Mucosa of rectum (tissue), 2 donors: ENCODE measurements at regions not wholly inside any gene's neighbourhood (a gene's known extent, or its start where the extent isn't known, plus 50 kb on each side); places are given as distances from the start of the nearest gene placed in this dataset.

Experiments used
- H3K27ac ChIP-seq, 2 donors: one replicate each; pipeline ENCODE4 v1.7.0; 2013; ENCODE audit warnings: inconsistent platforms in 2 of 2, low read depth in 2 of 2, low read length in 2 of 2
- H3K27me3 ChIP-seq, 2 donors: one replicate each; pipeline ENCODE4 v1.7.0; 2013; ENCODE audit warnings: low read length in 2 of 2; ENCODE audit not compliant: control insufficient read depth in 2 of 2, insufficient read depth in 2 of 2
- H3K36me3 ChIP-seq, 2 donors: one replicate each; pipeline ENCODE4 v1.7.0; 2013; ENCODE audit warnings: low read length in 2 of 2; ENCODE audit not compliant: control insufficient read depth in 2 of 2, insufficient read depth in 2 of 2
- H3K4me1 ChIP-seq, 2 donors: one replicate each; pipeline ENCODE4 v1.7.0; 2013; ENCODE audit warnings: low read length in 2 of 2, mild to moderate bottlenecking in 1 of 2; ENCODE audit not compliant: control insufficient read depth in 2 of 2, insufficient read depth in 2 of 2
- H3K4me3 ChIP-seq, 2 donors: one replicate each; pipeline ENCODE4 v1.7.0; 2013; ENCODE audit warnings: low read length in 2 of 2
- H3K9ac ChIP-seq, 2 donors: one replicate each; pipeline ENCODE4 v1.7.0; 2013; ENCODE audit warnings: low read length in 2 of 2, low read depth in 1 of 2, mild to moderate bottlenecking in 1 of 2
- H3K9me3 ChIP-seq, 2 donors: one replicate each; pipeline ENCODE4 v1.7.0; 2013; ENCODE audit warnings: low read length in 2 of 2; ENCODE audit not compliant: control insufficient read depth in 2 of 2
- donor health status: healthy.
- donor health status: Normal muscosa, but diverticular disease.

- Histone ChIP-seq H3K27me3 (no peaks in the 10 kb centered on the region), H3K4me3 (no peak overlapping the region), H3K27ac (no peak overlapping the region), H3K9ac (no peak overlapping the region), H3K9me3 (no peaks in the 10 kb centered on the region), H3K4me1 (no peaks in the 10 kb centered on the region), H3K36me3 (no peaks in the 10 kb centered on the region)
Observed at GRCh38 chr3:137463131-137463530, 301.0 kb upstream of the SOX14 start.

- Histone ChIP-seq H3K27me3 (no peaks in the 10 kb centered on the region), H3K4me1 (no peaks in the 10 kb centered on the region), H3K4me3 (no peak overlapping the region), H3K27ac (no peak overlapping the region), H3K9me3 (no peaks in the 10 kb centered on the region), H3K36me3 (no peaks in the 10 kb centered on the region), H3K9ac (no peak overlapping the region)
Observed at GRCh38 chr3:137464341-137464740, 299.8 kb upstream of the SOX14 start.

- Histone ChIP-seq H3K4me3 (no peak overlapping the region), H3K27ac (no peak overlapping the region), H3K4me1 (no peaks in the 10 kb centered on the region), H3K27me3 (no peaks in the 10 kb centered on the region), H3K9me3 (no peaks in the 10 kb centered on the region), H3K36me3 (no peaks in the 10 kb centered on the region), H3K9ac (no peak overlapping the region)
Observed at GRCh38 chr3:137468446-137468845, 295.7 kb upstream of the SOX14 start.

DNA sequence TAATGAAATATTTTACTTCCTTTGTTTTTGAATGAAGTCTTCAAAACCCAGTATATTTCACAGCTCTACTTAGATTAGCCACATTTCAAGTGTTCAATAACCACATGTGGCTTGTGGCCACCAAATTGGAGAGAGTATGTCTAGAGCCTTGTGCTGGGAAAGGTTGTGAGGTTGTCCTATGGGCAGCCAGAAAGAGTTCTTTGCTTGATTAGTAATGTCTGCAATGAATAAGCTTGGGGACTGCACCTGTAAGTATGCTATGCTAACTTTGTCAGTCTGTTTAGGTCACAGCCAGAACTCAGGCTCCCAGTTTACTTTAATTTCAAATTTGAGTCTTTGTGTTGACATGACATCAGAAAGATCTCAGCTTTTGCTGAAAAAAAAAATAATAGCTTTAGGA lies 294.9 kb upstream of the SOX14 start:
- no peak overlapping the region for H3K9ac ChIP-seq
- H3K4me3 ChIP-seq: no peak overlapping the region
- H3K27ac ChIP-seq: no peak overlapping the region
- H3K4me1 ChIP-seq: no peaks in the 10 kb centered on the region
- no peaks in the 10 kb centered on the region for H3K36me3 ChIP-seq
- H3K9me3 ChIP-seq: no peaks in the 10 kb centered on the region
- no peaks in the 10 kb centered on the region for H3K27me3 ChIP-seq

- Histone ChIP-seq H3K9me3 (no peaks in the 10 kb centered on the region), H3K27ac (no peak overlapping the region), H3K27me3 (no peaks in the 10 kb centered on the region), H3K4me1 (no peaks in the 10 kb centered on the region), H3K9ac (no peak overlapping the region), H3K36me3 (no peaks in the 10 kb centered on the region), H3K4me3 (no peak overlapping the region)
Observed at GRCh38 chr3:137471130-137471529, 293.0 kb upstream of the SOX14 start.

DNA sequence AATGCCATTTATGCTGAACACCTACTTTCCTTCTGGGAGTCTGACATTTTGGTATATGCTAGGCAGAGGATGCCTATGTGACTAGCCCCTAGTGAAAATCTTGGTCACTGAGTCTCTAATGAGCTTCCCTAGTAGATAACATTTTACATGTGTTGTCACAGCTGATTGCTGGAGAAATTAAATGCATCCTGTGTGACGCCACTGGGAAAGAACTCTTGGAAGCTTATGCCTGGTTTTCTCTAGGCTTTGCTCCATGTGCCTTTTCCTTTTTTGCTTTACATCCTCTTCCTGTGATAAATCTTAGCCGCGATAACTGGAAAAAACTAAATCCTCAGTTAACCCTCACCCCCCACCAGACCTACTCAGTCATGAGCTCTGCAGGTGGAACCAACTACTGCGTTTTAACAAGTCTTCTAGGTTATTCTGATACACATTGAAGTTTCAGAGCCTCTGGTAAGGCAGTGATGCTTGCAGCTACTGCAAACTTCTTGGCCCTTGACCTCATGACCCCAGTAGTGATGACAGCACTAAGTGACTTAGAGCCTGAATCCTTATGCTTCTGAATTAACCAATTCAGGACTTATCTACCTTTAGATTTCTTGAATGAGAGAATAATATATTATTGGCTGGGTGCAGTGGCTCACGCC lies 292.4 kb upstream of the SOX14 start:
- Histone ChIP-seq H3K9ac (no peak overlapping the region), H3K4me1 (no peaks in the 10 kb centered on the region)

DNA sequence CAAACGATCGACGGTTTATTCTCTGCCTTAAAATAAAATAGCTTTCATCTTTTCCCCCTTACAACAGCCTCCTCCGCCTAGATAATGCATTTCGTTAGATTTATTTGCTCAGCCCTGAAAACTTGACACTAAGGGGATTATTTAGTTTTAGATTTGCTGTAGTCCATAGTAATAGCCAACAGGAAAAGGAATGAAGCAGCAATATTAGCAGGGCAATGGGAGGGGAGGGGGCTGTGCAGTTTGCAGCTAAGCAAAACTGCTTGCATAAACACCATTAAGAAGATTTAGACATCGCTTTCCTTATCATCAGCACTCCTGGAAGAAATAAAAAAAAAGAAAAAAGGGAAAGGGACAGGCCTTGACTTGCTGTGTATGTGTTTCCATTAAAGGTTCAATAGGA lies 286.5 kb upstream of the SOX14 start:
- Histone ChIP-seq H3K4me3 (no peak overlapping the region), H3K27me3 (no peaks in the 10 kb centered on the region), H3K9me3 (no peaks in the 10 kb centered on the region), H3K4me1 (no peaks in the 10 kb centered on the region), H3K27ac (no peak overlapping the region), H3K36me3 (no peaks in the 10 kb centered on the region), H3K9ac (no peak overlapping the region)

More for the DNA sequence above, 292.4 kb upstream of the SOX14 start:
- no peaks in the 10 kb centered on the region for H3K27me3 ChIP-seq
- H3K4me3 ChIP-seq: no peak overlapping the region
- no peak overlapping the region for H3K27ac ChIP-seq
- no peaks in the 10 kb centered on the region for H3K9me3 ChIP-seq
- no peaks in the 10 kb centered on the region for H3K36me3 ChIP-seq

- Histone ChIP-seq H3K36me3 (no peaks in the 10 kb centered on the region), H3K4me1 (no peaks in the 10 kb centered on the region), H3K9ac (no peak overlapping the region), H3K9me3 (no peaks in the 10 kb centered on the region), H3K27me3 (no peaks in the 10 kb centered on the region), H3K27ac (no peak overlapping the region), H3K4me3 (no peak overlapping the region)
Observed at GRCh38 chr3:137509354-137510045, 254.6 kb upstream of the SOX14 start.

- H3K9ac ChIP-seq: no peak overlapping the region
- no peaks in the 10 kb centered on the region for H3K36me3 ChIP-seq
- no peak overlapping the region for H3K4me3 ChIP-seq
- no peaks in the 10 kb centered on the region for H3K9me3 ChIP-seq
- no peaks in the 10 kb centered on the region for H3K4me1 ChIP-seq
- H3K27me3 ChIP-seq: no peaks in the 10 kb centered on the region
- H3K27ac ChIP-seq: no peak overlapping the region
Observed at GRCh38 chr3:137511655-137512054, 252.5 kb upstream of the SOX14 start.

- no peaks in the 10 kb centered on the region for H3K36me3 ChIP-seq
- H3K4me1 ChIP-seq: no peaks in the 10 kb centered on the region
- H3K9ac ChIP-seq: no peak overlapping the region
- no peaks in the 10 kb centered on the region for H3K9me3 ChIP-seq
- H3K4me3 ChIP-seq: no peak overlapping the region
- H3K27me3 ChIP-seq: no peaks in the 10 kb centered on the region
- H3K27ac ChIP-seq: no peak overlapping the region
Observed at GRCh38 chr3:137514853-137515252, 249.3 kb upstream of the SOX14 start.
